WTC11 (cell line): ENCODE measurements at regions not wholly inside any gene's neighbourhood (a gene's known extent, or its start where the extent isn't known, plus 50 kb on each side); places are given as distances from the start of the nearest gene placed in this dataset.

Experiments used
- ATF3 ChIP-seq: sonication (generic); formaldehyde crosslinking; conservative IDR thresholded peaks from 2 replicates; pipeline ENCODE4 v1.8.1; 2022; ENCODE audit warnings: mild to moderate bottlenecking, missing genetic modification reagents
- CREM ChIP-seq: sonication (generic); formaldehyde crosslinking; IDR thresholded peaks from 2 replicates; pipeline ENCODE4 v1.8.1; 2022; ENCODE audit warnings: mild to moderate bottlenecking, missing genetic modification reagents, moderate library complexity
- CTCF ChIP-seq: fragments of 200-600 bp; IDR thresholded peaks from 2 replicates; pipeline ENCODE4 v1.8.0; 2022; ENCODE audit warnings: antibody characterized with exemption
- FOXJ3 ChIP-seq: sonication (generic); formaldehyde crosslinking; IDR thresholded peaks from 2 replicates; pipeline ENCODE4 v1.9.0; 2021; ENCODE audit warnings: missing genetic modification reagents, mild to moderate bottlenecking, borderline replicate concordance
- MAX ChIP-seq: sonication (generic); formaldehyde crosslinking; IDR thresholded peaks from 2 replicates; pipeline ENCODE4 v1.8.0; 2022; ENCODE audit warnings: mild to moderate bottlenecking, missing genetic modification reagents
- MXD4 ChIP-seq: fragments of 250-450 bp; sonication (Bioruptor Pico); IDR thresholded peaks from 2 replicates; pipeline ENCODE4 v1.8.0; 2021; ENCODE audit warnings: mild to moderate bottlenecking, moderate library complexity, borderline replicate concordance
- NFE2L1 ChIP-seq: sonication (generic); formaldehyde crosslinking; IDR thresholded peaks from 2 replicates; pipeline ENCODE4 v1.8.1; 2023; ENCODE audit warnings: missing genetic modification reagents
- TCF7 ChIP-seq: sonication (generic); formaldehyde crosslinking; IDR thresholded peaks from 2 replicates; pipeline ENCODE4 v1.8.0; 2022; ENCODE audit warnings: mild to moderate bottlenecking, low read depth, missing genetic modification reagents, moderate library complexity
- TEAD4 ChIP-seq: sonication (generic); formaldehyde crosslinking; IDR thresholded peaks from 2 replicates; pipeline ENCODE4 v1.8.0; 2022; ENCODE audit warnings: mild to moderate bottlenecking, missing genetic modification reagents
- ZBTB43 ChIP-seq: sonication (generic); formaldehyde crosslinking; IDR thresholded peaks from 2 replicates; pipeline ENCODE4 v1.8.1; 2023; ENCODE audit warnings: mild to moderate bottlenecking, missing genetic modification reagents
- ZMAT4 ChIP-seq: fragments of 250-450 bp; sonication (Bioruptor Pico); IDR thresholded peaks from 2 replicates; pipeline ENCODE4 v1.9.0; 2021; ENCODE audit warnings: mild to moderate bottlenecking
- ZNF416 ChIP-seq: fragments of 250-450 bp; sonication (Bioruptor Pico); IDR thresholded peaks from 2 replicates; pipeline ENCODE4 v1.9.0; 2021; ENCODE audit warnings: mild to moderate bottlenecking, inconsistent platforms

- TF ChIP-seq TCF7, result no peak
- TF ChIP-seq CTCF, result no peak
- no peak for TF ChIP-seq ATF3
- no peak for TF ChIP-seq CREM (CRISPR knock-in tag)
- TF ChIP-seq ZNF416 (CRISPR knock-in tag), result no peak
- TF ChIP-seq MXD4, result no peak
- TF ChIP-seq ZMAT4 (CRISPR knock-in tag), result no peak
- no peak for TF ChIP-seq ZBTB43
- TF ChIP-seq NFE2L1 (CRISPR knock-in tag), result no peak
- no peak for TF ChIP-seq MAX
- TF ChIP-seq TEAD4 (CRISPR knock-in tag), result no peak
- no peak for TF ChIP-seq FOXJ3 (CRISPR knock-in tag)
Measured at GRCh38 chr4:177499537-177499936, 57.3 kb upstream of the AGA start.
